GM12865 (cell line): ENCODE measurements at regions not wholly inside any gene's neighbourhood (a gene's known extent, or its start where the extent isn't known, plus 50 kb on each side); places are given as distances from the start of the nearest gene placed in this dataset.
"Not testable (repeated sequence)": the region's sequence is repeated elsewhere in the genome, so short reads cannot be mapped to it uniquely, and the experiment has no call there.

ENCODE experiments used
- DNase-seq: peaks from one replicate; pipeline ENCODE4 v3.0.0; 2010; ENCODE audit warnings: low read depth
- H3K4me3 ChIP-seq: 2 replicates; pipeline ENCODE4 v1.5.1; 2011; ENCODE audit warnings: mild to moderate bottlenecking, low read depth, low read length, control low read depth
- TF ChIP-seq, protein P1 (sequence below): IDR thresholded peaks from 2 replicates; pipeline ENCODE4 v1.5.1; 2011; ENCODE audit warnings: low read length, control low read depth, low read depth, inconsistent platforms; ENCODE audit not compliant: insufficient read depth; ENCODE audit errors: missing control alignments

DNA sequence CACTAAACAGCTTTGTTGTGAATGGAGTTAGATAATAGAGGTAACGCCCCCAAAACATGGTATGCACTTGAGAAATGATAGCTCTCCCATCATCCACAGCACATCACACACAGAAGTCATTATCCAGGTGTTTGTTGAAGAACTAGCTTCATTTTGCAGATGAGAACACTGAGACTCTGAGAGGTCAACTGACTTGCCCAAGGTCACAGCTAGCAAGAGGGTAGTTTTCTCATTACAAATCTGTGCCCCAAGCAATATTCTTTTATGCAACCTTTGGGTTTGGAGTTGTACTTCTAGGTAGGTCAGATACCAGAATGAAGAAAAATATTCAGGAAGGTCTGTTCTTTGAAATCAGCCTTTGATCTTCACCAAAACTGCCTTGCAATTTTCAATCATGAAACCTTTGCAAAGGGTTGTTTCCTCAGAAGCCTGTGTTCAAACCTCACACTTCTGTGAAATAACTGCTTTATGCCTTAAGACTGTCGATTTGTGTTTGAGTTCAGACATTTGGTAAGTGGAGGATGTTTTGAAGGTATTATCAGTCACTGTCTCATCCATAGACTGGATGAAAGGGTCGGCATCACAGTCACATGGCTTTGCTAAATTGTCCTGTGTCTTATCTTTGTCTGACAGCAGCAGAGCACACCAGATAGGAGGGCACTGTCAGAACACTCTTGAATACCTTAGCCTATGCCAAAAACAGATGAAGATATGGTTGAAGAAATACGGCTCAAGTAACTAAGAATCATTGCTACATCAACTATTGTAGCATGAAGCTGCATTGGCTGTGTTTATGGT lies 233.2 kb upstream of the BTG1 start:
- DNase-seq, result no peak
- TF ChIP-seq, protein P1, sequence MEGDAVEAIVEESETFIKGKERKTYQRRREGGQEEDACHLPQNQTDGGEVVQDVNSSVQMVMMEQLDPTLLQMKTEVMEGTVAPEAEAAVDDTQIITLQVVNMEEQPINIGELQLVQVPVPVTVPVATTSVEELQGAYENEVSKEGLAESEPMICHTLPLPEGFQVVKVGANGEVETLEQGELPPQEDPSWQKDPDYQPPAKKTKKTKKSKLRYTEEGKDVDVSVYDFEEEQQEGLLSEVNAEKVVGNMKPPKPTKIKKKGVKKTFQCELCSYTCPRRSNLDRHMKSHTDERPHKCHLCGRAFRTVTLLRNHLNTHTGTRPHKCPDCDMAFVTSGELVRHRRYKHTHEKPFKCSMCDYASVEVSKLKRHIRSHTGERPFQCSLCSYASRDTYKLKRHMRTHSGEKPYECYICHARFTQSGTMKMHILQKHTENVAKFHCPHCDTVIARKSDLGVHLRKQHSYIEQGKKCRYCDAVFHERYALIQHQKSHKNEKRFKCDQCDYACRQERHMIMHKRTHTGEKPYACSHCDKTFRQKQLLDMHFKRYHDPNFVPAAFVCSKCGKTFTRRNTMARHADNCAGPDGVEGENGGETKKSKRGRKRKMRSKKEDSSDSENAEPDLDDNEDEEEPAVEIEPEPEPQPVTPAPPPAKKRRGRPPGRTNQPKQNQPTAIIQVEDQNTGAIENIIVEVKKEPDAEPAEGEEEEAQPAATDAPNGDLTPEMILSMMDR, result no peak
- H3K4me3 ChIP-seq, result no peak overlapping the region

DNA sequence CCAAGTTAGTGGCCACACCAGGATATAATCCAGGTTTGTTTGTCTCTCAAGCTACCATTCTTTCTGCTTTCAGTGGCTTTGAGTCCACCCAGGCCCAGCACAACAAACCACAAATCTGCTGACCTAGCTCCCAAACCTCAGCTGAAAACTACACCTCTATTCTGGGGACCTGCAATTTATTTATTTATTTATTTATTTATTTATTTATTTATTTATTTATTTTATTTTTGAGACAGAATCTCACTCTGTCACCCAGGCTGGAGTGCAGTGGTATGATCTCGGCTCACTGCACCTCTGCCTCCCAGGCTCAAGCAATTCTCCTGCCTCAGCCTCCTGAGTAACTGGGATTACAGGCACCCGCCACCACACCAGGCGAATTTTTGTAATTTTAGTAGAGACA lies 229.9 kb upstream of the BTG1 start:
- H3K4me3 ChIP-seq, DNase-seq: not testable (repeated sequence)

DNA sequence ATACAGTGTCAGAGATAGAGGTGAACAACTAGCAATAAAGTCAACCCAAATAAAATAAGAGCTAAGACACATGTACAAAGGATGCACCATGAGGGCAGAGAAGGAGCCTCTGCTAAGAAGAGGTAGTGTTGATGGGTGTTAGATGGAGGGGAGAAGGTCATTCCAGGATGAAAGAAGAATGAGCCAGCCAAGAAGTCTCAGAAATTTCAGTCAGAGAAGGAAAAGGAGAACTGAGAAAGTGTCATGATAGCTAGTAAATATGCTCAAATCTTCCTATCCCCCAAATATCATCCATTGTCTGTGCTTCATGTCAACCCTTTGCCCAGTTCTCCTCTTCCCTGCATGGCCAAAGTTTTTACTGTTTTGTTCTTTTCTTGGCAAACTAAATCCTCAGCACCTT lies 225.2 kb upstream of the BTG1 start:
- H3K4me3 ChIP-seq, result no peak overlapping the region
- peak; percentile 16 for DNase-seq
- TF ChIP-seq, protein P1, result no peak

DNA sequence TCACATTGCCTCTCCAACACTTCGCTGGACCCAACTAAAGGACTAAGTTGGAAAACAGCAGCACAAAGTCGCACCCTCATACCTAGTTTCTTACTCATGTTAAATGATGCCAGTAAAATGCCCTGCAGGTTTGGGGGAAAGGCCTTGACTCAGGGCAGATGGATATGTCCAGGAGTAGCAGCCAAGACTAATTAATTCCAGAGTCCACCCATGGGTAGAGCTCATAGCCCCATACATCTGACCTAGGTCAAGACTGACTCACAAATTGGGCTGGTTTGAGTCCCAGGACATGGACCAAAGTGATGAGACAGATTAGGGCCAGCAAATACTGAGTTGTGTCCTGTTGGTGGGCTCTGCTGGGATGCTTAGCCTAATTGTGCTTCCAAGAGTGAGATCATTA lies 224.0 kb upstream of the BTG1 start:
- TF ChIP-seq, protein P1, result no peak
- no peak overlapping the region for H3K4me3 ChIP-seq
- DNase-seq, result no peak

DNA sequence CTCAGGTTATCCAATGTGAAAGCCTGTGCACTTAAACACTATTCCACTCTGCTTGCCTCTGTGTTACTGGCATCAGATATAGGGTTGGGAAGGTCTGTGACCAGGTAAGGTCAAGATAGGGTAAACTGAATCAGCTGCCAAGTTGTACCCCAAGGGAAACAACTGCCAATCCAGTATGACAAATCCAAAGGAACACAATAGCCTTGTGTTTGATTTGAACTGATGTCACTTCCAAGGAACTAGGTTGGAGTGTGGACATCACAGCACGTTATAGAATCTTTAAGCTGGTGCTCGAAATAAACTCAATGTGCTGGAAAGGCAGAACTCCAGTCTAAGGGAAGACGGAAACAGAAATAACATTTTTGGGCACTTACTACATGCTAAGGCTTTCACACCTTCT lies 223.4 kb upstream of the BTG1 start:
- no peak for DNase-seq
- TF ChIP-seq, protein P1, result no peak
- no peak overlapping the region for H3K4me3 ChIP-seq

DNA sequence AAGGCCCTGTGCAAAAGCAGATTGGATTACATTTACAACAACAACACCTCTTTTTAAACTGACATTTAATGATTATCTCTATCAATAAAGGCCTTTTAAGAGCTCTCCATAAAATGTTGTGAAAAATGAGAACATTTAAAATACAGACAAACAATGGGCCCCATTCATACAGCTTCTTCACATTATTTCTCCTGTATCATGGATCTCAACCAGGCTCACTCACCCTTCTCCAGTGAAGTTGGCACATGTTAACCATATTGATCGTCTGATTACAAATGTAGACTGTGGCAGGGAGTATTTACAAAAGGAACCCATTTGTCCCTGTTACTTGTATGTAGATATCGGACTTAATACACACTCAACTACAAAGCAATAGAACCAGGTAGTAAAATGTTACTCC lies 220.2 kb upstream of the BTG1 start:
- TF ChIP-seq, protein P1, result no peak
- no peak for DNase-seq
- no peak overlapping the region for H3K4me3 ChIP-seq

DNA sequence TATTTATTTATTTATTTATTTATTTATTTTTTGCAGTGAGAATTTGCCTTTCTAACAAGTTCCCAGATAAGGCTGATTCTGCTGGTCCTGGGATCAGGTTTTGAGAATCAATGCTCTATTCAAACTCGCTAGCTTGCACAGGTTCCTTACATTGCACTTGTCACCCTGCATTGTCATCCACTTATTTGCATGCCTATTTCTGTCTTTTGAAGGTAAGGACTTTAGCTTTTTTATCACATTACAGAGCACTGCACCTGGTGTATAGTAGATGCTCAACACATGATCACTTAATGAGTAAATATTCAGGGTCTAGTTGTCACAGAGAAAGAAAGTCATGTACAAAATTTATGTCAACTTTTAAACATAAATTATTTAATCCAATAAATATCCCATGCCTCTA lies 219.7 kb upstream of the BTG1 start:
- H3K4me3 ChIP-seq, result no peak overlapping the region
- TF ChIP-seq, protein P1, result no peak
- peak; percentile 52 for DNase-seq
